HFF-Myc (cell line): ENCODE measurements at regions not wholly inside any gene's neighbourhood (a gene's known extent, or its start where the extent isn't known, plus 50 kb on each side); places are given as distances from the start of the nearest gene placed in this dataset.

Experiments
- DNase-seq: peaks from one replicate; pipeline ENCODE4 v3.0.0-alpha.2; 2011; ENCODE audit warnings: low read depth; ENCODE audit errors: extremely low read depth
- H3K4me3 ChIP-seq: replicated peaks from 2 replicates; pipeline ENCODE4 v1.5.1; 2011; ENCODE audit warnings: low read depth, mild to moderate bottlenecking, control low read depth, low read length
- CTCF ChIP-seq: IDR thresholded peaks from 2 replicates; pipeline ENCODE4 v1.5.1; 2012; ENCODE audit warnings: mild to moderate bottlenecking, low read depth, low read length, control low read depth; ENCODE audit errors: missing control alignments

- no peak for DNase-seq
- no peak for TF ChIP-seq CTCF
- H3K4me3 ChIP-seq = no peak overlapping the region
Measured at GRCh38 chr6:165821754-165822153, 158.7 kb upstream of the PDE10A start.

- no peak overlapping the region for H3K4me3 ChIP-seq
- DNase-seq = no peak
- no peak for TF ChIP-seq CTCF
Measured at GRCh38 chr6:165820934-165821333, 157.9 kb upstream of the PDE10A start.

- TF ChIP-seq CTCF = no peak
- H3K4me3 ChIP-seq = no peak overlapping the region
- no peak for DNase-seq
Measured at GRCh38 chr6:165820407-165820806, 157.4 kb upstream of the PDE10A start.

GRCh38 chr6:165819394-165819793, 156.4 kb upstream of the PDE10A start:
- no peak for DNase-seq
- TF ChIP-seq CTCF = no peak
- no peak overlapping the region for H3K4me3 ChIP-seq

GRCh38 chr6:165818200-165818599, 155.2 kb upstream of the PDE10A start:
- no peak for TF ChIP-seq CTCF
- DNase-seq = no peak
- no peak overlapping the region for H3K4me3 ChIP-seq

- no peak for TF ChIP-seq CTCF
- H3K4me3 ChIP-seq = no peak overlapping the region
Measured at GRCh38 chr6:165817771-165818170, 154.7 kb upstream of the PDE10A start.

GRCh38 chr6:165817148-165817547, 154.1 kb upstream of the PDE10A start:
- no peak for DNase-seq
- H3K4me3 ChIP-seq = no peak overlapping the region
- no peak for TF ChIP-seq CTCF

More at GRCh38 chr6:165817771-165818170, 154.7 kb upstream of the PDE10A start:
- DNase-seq = no peak
